SU-DHL-6 (cell line): ENCODE measurements at regions not wholly inside any gene's neighbourhood (a gene's known extent, or its start where the extent isn't known, plus 50 kb on each side); places are given as distances from the start of the nearest gene placed in this dataset.

Source experiments
- EZH2phosphoT487 ChIP-seq: fragments of 200-600 bp; sonication (generic), shearing (Covaris generic); conservative IDR thresholded peaks from 2 replicates; pipeline ENCODE4 v1.6.1; 2018; ENCODE audit warnings: mild to moderate bottlenecking, antibody characterized with exemption, low read length, moderate library complexity, mixed read lengths
- TF ChIP-seq, protein P1 (sequence below): fragments of 200-600 bp; sonication (generic); IDR thresholded peaks from one replicate; pipeline ENCODE4 v1.5.1; 2017; ENCODE audit warnings: antibody characterized with exemption, mild to moderate bottlenecking, low read length, moderate library complexity; ENCODE audit not compliant: insufficient read depth, poor library complexity, severe bottlenecking

DNA sequence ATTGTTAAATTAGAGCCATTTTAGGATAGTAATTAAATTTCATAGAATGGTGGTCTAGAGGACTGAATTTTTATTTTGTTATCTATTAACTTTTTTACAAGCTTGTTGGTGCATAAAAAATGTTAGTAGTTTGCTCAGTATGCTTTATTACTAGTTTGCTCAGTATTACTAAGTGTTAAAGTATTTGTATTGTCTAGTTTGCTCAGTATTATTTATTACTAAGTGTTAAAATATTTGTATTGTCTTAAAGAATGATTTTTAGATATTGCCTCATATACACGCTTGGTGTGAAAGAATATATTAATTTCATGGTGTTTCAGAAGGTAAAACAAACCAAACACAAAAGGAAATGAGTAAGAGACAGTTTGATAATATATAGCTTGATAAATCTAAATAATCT is 268.4 kb upstream of the MAGEB18 start:
- TF ChIP-seq, protein P1, sequence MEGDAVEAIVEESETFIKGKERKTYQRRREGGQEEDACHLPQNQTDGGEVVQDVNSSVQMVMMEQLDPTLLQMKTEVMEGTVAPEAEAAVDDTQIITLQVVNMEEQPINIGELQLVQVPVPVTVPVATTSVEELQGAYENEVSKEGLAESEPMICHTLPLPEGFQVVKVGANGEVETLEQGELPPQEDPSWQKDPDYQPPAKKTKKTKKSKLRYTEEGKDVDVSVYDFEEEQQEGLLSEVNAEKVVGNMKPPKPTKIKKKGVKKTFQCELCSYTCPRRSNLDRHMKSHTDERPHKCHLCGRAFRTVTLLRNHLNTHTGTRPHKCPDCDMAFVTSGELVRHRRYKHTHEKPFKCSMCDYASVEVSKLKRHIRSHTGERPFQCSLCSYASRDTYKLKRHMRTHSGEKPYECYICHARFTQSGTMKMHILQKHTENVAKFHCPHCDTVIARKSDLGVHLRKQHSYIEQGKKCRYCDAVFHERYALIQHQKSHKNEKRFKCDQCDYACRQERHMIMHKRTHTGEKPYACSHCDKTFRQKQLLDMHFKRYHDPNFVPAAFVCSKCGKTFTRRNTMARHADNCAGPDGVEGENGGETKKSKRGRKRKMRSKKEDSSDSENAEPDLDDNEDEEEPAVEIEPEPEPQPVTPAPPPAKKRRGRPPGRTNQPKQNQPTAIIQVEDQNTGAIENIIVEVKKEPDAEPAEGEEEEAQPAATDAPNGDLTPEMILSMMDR, result no peak
- TF ChIP-seq EZH2phosphoT487, result no peak
